ENCODE measurements at regions not wholly inside any gene's neighbourhood (a gene's known extent, or its start where the extent isn't known, plus 50 kb on each side); places are given as distances from the start of the nearest gene placed in this dataset.
"Not testable (repeated sequence)": the region's sequence is repeated elsewhere in the genome, so short reads cannot be mapped to it uniquely, and the experiment has no call there.

DNA sequence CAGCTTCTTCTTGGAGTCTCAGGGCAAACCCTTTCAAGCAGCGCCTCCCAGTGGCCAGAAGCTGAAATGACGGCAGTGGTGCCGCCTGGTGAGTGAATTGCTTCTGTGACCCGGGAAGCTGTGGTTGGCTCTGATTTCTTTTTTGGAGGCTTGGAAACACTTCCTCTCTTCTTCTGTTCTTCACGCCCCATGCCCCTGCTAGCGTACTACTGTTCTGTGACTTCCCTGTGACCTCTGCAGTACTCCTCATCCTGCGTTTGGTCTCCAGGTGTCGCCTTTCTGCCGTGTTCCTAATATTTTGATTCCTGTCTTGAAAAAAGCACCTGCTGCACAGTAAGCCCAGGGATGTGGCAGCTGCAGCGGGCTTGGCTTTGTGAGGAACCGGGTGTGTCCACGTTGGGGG lies 176.4 kb downstream of the ADRA2C start:
- ATAC-seq; H3K27me3 ChIP-seq (replicated peaks in 1 of 2; ENCODE audit: control insufficient read depth in 2 of 2, insufficient read depth in 2 of 2, low read length in 1 of 2); SMC1A ChIA-PET (ENCODE audit: uncharacterized antibody, unreplicated experiment); H3K27ac ChIP-seq (ENCODE audit: control insufficient read depth, insufficient read depth); H2AFZ ChIP-seq (ENCODE audit: control insufficient read depth, low read depth, low read length); H4K20me1 ChIP-seq (ENCODE audit: control insufficient read depth, insufficient read depth); RAD21 ChIA-PET (ENCODE audit: unreplicated experiment); in situ Hi-C loops (cut with MboI); BruUV-seq (replicated peaks); intact Hi-C loops (cut with micrococcal nuclease; ENCODE audit: unreplicated experiment); DNase-seq (ENCODE audit: low read depth, low spot score); H3K9me3 ChIP-seq (replicated peaks; ENCODE audit: control insufficient read depth, insufficient read depth, low read length); POLR2A ChIA-PET; H3K4me2 ChIP-seq (ENCODE audit: control insufficient read depth, insufficient read depth); H3K4me3 ChIP-seq; FAIRE-seq; H3K79me2 ChIP-seq (ENCODE audit: control insufficient read depth, insufficient read depth, low read length); H3K4me1 ChIP-seq (ENCODE audit: control insufficient read depth, insufficient read depth, low read length); H3K36me3 ChIP-seq (ENCODE audit: control insufficient read depth in 2 of 2, insufficient read depth in 2 of 2, low read length in 1 of 2); H3K9ac ChIP-seq (ENCODE audit: control insufficient read depth, insufficient read depth, low read length): not testable (repeated sequence)
- CTCF ChIA-PET, result interaction anchor here (0.7 to 1.4 kb wide), 6 partner anchors 11 to 515 kb away, joined by 3 to 5 read pairs (median 3); no protein-coding TSS in a partner anchor
- 0 out of 2 replicates have a peak, but pooled peaks have one; percentile 2 for TF ChIP-seq SMC3 (IDR thresholded peaks at IDR 0.05; ENCODE audit: borderline replicate concordance, low read length)
- TF ChIP-seq, protein P1, sequence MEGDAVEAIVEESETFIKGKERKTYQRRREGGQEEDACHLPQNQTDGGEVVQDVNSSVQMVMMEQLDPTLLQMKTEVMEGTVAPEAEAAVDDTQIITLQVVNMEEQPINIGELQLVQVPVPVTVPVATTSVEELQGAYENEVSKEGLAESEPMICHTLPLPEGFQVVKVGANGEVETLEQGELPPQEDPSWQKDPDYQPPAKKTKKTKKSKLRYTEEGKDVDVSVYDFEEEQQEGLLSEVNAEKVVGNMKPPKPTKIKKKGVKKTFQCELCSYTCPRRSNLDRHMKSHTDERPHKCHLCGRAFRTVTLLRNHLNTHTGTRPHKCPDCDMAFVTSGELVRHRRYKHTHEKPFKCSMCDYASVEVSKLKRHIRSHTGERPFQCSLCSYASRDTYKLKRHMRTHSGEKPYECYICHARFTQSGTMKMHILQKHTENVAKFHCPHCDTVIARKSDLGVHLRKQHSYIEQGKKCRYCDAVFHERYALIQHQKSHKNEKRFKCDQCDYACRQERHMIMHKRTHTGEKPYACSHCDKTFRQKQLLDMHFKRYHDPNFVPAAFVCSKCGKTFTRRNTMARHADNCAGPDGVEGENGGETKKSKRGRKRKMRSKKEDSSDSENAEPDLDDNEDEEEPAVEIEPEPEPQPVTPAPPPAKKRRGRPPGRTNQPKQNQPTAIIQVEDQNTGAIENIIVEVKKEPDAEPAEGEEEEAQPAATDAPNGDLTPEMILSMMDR (IDR thresholded peaks at IDR 0.05 in 2 of 3, conservative IDR thresholded peaks at IDR 0.05 in 1 of 3; ENCODE audit: control insufficient read depth in 2 of 3, extremely low read depth in 1 of 3, insufficient read depth in 1 of 3, low read depth in 3 of 3, low read length in 3 of 3), result peak in 2 of 3 experiments; percentile 42 to 44; a peak in 4 of 6 replicates
- under 1% methylated on average over 11 of the region's 12 CpGs for WGBS (ENCODE audit: insufficient coverage, insufficient replicate concordance, low lambda C conversion rate, missing lambda C conversion rate)

DNA sequence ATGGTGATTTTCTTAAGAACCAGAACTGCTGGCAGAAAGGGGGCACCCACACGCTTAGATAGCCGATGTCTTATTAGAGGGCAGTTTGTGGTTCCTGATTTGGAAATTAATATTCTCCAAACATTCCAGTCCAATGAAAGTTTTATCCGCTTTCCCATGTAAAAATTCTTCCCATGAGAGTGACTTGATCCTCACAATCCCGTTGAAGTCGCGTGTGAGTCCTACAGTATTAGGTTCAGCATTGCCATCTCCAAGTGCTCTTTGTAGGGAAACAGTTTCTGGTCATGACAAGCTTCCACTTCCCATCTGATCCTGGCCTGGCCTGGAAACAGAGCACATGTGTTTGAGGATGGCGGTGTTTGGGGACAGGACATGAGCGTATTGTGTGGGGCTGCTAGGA lies 176.9 kb downstream of the ADRA2C start:
- FAIRE-seq; H3K4me1 ChIP-seq (ENCODE audit: control insufficient read depth, insufficient read depth, low read length); H3K4me3 ChIP-seq; DNase-seq (ENCODE audit: low read depth, low spot score); H3K4me2 ChIP-seq (ENCODE audit: control insufficient read depth, insufficient read depth); intact Hi-C loops (cut with micrococcal nuclease; ENCODE audit: unreplicated experiment); H3K27me3 ChIP-seq (replicated peaks in 1 of 2; ENCODE audit: control insufficient read depth in 2 of 2, insufficient read depth in 2 of 2, low read length in 1 of 2); H3K9ac ChIP-seq (ENCODE audit: control insufficient read depth, insufficient read depth, low read length); H3K27ac ChIP-seq (ENCODE audit: control insufficient read depth, insufficient read depth); H3K36me3 ChIP-seq (ENCODE audit: control insufficient read depth in 2 of 2, insufficient read depth in 2 of 2, low read length in 1 of 2); H2AFZ ChIP-seq (ENCODE audit: control insufficient read depth, low read depth, low read length); RAD21 ChIA-PET (ENCODE audit: unreplicated experiment); H3K79me2 ChIP-seq (ENCODE audit: control insufficient read depth, insufficient read depth, low read length); in situ Hi-C loops (cut with MboI); H3K9me3 ChIP-seq (replicated peaks; ENCODE audit: control insufficient read depth, insufficient read depth, low read length); ATAC-seq; H4K20me1 ChIP-seq (ENCODE audit: control insufficient read depth, insufficient read depth); POLR2A ChIA-PET; BruUV-seq (replicated peaks); SMC1A ChIA-PET (ENCODE audit: uncharacterized antibody, unreplicated experiment): not testable (repeated sequence)
- CTCF ChIA-PET, result interaction anchor here (1.0 to 1.1 kb wide), 2 partner anchors 62 to 515 kb away, joined by 3 read pairs; no protein-coding TSS in a partner anchor
- WGBS (ENCODE audit: insufficient coverage, insufficient replicate concordance, low lambda C conversion rate, missing lambda C conversion rate), result 78% methylated on average over 7 of the region's 8 CpGs

Data from GM12878 (cell line).